ENCODE measurements at regions not wholly inside any gene's neighbourhood (a gene's known extent, or its start where the extent isn't known, plus 50 kb on each side); places are given as distances from the start of the nearest gene placed in this dataset.

DNA sequence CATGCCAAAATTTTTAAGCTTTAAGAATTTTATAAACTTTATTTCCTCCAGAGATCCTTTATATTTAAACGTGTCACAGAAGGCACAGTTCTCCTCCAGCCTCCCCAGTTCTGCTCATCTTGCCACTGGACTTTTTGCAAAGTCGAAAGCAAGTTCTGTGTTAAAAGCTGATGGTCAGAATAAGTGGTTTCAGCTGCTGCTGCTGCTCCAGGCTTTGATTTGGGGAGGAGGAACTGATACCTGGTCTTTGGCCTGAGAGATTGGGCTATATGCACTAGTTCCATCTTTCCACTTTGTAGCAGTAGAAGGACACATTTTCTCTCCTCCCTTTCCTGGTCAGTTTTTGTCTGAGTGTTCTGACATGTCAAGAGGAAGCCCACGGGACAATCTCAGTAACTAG is 435.9 kb upstream of the PHF14 start:
- TF ChIP-seq POLR2A (IDR thresholded peaks at IDR 0.05) (no peak), POLR2AphosphoS5 (IDR thresholded peaks at IDR 0.05; ENCODE audit: insufficient read depth in 1 of 2, low read depth in 1 of 2) (no peak)
